GM12801 (cell line): ENCODE measurements at regions not wholly inside any gene's neighbourhood (a gene's known extent, or its start where the extent isn't known, plus 50 kb on each side); places are given as distances from the start of the nearest gene placed in this dataset.

Experiments
- TF ChIP-seq, protein P1 (sequence below): IDR thresholded peaks from one replicate; pipeline ENCODE4 v1.5.1; 2011; ENCODE audit warnings: control low read depth; ENCODE audit not compliant: insufficient read length; ENCODE audit errors: extremely low read depth

DNA sequence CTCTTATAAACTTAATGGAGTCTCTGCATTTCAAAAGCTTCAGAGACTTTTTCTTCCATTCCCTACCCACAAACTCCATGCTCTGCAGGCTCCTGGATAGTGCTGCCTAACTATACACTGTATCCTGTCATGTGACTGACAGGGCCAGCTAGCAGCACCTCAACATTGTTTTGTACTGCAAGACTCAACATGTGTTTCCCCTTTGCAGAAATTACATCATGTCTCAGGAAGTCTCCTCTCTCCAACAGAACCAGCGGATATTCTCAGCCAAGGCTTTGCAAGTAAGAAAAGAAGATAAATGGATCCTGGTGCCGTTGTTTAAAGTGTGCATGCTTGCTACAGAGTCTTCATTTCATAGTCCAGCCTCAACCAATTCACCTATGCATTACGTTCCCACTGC lies 164.0 kb upstream of the UBASH3B start:
- TF ChIP-seq, protein P1, sequence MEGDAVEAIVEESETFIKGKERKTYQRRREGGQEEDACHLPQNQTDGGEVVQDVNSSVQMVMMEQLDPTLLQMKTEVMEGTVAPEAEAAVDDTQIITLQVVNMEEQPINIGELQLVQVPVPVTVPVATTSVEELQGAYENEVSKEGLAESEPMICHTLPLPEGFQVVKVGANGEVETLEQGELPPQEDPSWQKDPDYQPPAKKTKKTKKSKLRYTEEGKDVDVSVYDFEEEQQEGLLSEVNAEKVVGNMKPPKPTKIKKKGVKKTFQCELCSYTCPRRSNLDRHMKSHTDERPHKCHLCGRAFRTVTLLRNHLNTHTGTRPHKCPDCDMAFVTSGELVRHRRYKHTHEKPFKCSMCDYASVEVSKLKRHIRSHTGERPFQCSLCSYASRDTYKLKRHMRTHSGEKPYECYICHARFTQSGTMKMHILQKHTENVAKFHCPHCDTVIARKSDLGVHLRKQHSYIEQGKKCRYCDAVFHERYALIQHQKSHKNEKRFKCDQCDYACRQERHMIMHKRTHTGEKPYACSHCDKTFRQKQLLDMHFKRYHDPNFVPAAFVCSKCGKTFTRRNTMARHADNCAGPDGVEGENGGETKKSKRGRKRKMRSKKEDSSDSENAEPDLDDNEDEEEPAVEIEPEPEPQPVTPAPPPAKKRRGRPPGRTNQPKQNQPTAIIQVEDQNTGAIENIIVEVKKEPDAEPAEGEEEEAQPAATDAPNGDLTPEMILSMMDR, result no peak

DNA sequence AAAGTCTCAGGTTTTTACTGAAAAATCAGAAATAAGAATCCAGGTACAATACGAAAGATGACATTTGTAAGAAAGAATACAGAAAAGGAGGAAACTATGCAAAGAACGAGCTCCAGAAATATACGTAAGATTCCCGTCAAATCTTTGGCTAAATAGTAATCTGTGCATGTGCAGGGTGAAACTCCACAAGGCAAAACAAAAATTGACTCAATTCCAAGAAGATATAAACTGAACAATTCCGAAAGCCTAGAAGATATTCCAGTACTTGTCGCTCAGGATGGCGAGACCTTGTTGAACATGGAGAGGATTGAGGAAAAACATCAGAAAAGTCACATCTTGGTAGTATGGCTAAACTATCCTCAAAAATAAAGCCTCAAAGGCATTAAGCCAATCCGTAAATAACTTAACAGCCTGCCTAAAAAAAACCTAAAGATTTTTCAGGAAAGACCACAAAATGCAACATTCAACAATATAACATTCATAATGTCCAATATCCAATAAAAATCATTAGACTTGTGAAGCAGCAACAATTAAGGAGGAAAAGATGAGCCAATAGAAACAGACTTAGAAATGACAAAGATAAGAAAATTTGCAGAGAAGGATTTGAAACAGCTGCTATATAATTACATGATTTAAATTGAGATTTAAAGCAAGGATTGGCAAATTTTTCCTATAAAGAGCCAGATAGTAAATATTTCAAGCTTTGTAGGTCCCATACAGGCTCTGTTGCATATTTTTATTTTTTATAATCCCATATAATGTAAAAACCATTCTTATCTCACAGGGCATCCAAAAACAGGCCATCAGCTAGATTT lies 166.4 kb upstream of the UBASH3B start:
- TF ChIP-seq, protein P1, result no peak

DNA sequence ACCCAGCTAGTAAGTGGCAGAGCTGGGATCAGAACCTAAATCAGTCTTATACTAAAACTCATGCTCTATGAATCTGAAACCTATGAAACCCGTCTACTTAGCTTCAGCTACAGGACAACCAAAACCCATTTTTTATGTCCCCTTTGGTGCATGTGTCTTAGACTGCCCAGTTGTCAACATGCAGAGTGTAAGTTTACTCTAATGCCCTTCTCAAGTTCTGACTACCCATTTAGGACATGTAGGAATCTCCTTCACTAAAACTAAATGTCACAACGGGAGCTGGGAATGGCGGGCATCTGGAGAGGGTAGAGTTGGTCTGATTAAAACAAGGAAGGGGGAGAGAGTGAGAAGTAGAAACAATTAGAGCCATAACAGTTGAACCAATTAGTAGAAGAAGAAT lies 167.9 kb upstream of the UBASH3B start:
- TF ChIP-seq, protein P1, result no peak

DNA sequence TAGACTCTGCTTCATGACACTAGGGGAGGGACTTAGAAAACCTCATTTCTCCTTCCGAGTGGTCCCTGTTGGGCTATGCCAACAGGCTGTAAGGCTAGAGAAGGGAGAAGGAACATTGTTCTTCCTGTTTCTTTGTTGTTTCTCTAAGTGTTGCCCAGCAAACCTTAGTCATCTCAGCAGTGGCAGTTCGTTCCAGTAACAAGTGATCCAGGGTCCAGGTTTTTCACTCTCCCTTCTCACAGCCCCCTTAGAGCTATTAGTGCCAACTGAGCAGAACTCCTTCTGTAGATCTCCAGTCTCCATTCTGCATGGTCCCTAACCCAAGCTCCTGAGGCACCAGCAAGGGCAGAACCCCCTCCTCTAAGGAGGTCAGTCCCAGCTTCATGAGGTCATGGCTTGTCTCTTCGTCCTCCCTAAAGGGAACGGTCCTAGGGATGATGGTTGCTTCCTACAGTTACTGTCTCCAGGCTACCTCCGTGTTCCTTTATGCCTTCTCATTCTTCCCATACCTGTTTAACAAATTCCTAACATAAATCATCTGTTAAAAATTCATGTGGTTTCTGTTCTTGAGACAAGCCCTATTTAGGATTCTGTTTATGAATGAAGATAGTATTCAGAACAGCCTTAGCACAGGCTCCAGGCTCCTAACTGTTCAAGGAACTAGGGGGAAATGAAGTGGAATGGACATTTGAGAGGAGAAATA lies 168.6 kb upstream of the UBASH3B start:
- TF ChIP-seq, protein P1, result no peak

DNA sequence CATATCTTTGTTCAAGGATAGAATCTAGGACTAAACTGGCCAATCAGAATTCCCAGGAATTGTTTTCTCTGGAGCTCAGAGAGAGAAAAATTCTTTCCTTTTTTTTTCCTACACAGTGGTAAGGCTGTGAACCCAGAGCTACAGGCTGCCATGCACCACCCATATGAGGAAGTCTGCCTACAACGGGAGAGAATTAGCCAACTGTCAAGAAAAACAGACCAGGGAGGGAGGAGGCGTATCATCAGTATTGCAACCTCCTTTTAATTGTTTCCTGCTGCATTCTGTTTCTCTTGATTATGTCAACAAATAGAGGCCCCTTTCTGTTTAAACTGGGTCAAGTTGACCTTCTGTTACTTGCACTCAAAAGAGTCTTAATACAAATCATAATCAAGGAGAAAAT lies 176.5 kb upstream of the UBASH3B start:
- TF ChIP-seq, protein P1, result no peak

DNA sequence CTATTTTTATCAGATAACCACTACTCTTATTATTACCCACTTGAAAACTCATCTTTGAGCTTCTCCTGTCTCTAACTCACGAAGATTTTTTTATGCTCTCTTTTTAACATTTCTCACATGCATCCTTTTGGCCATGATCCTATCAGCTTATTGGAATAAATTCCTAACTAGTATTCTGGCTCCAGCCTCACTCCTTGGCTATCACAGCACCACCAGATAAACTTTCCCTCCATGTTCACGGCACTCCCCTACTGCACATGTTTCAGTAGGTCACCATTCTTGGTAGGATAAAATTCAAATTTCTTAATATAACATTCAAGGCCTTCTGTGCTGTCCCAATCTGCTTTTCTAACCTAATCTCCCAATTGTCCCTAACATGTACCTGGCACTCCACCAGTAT lies 186.6 kb upstream of the UBASH3B start:
- TF ChIP-seq, protein P1, result no peak

DNA sequence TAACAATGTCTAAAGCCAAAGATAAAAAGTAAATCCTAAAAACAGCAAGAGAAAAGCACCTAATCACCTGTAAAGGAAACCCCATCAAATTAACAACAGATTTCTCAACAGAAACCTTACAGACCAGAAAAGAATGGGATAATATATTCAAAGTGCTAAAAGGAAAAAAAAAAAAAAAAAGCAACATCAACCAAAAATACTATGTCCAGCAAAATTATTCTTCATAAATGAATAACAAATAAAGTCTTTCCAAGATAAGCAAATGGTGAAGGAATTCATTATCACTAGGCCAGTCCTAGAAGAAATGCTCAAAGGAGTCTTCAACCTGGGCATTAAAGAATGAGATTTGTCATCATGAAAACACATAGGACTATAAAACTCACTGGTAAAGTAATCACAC lies 192.0 kb upstream of the UBASH3B start:
- TF ChIP-seq, protein P1, result no peak
